ENCODE measurements at regions not wholly inside any gene's neighbourhood (a gene's known extent, or its start where the extent isn't known, plus 50 kb on each side); places are given as distances from the start of the nearest gene placed in this dataset.

GRCh38 chr10:9294132-9294663, 1239.7 kb downstream of the GATA3 start (continued):
- TF ChIP-seq CTCF (IDR thresholded peaks at IDR 0.05; ENCODE audit: low read depth, low read length, missing input control): no peak

GRCh38 chr10:9294865-9295264, 1240.4 kb downstream of the GATA3 start:
- 54% methylated on average over 1 of the region's 1 CpG for WGBS
- H3K4me1 ChIP-seq (ENCODE audit: control insufficient read depth in 4 of 4, insufficient read depth in 4 of 4, low read length in 3 of 4): peaks cover 0 to 3% (median 0%) of the 10 kb centered on the region in 4 donors
- no peaks in the 10 kb centered on the region for H3K9me3 ChIP-seq (ENCODE audit: control insufficient read depth in 4 of 4, low read length in 3 of 4)
- no peaks in the 10 kb centered on the region for H3K27me3 ChIP-seq (ENCODE audit: control insufficient read depth in 4 of 4, insufficient read depth in 4 of 4, low read length in 3 of 4)
- TF ChIP-seq RAD21 (IDR thresholded peaks at IDR 0.05) (no peak), SP1 (IDR thresholded peaks at IDR 0.05) (no peak), FOXA1 (IDR thresholded peaks at IDR 0.05) (no peak), GABPA (IDR thresholded peaks at IDR 0.05 in 1 of 2, conservative IDR thresholded peaks at IDR 0.05 in 1 of 2) (no peak), NR2F2 (IDR thresholded peaks at IDR 0.05) (no peak), TAF1 (conservative IDR thresholded peaks at IDR 0.05) (no peak), HNF4G (IDR thresholded peaks at IDR 0.05) (no peak), EGR1 (IDR thresholded peaks at IDR 0.05; ENCODE audit: low read depth in 2 of 2) (no peak), ZBTB33 (IDR thresholded peaks at IDR 0.05) (no peak), RXRA (IDR thresholded peaks at IDR 0.05) (no peak), JUND (IDR thresholded peaks at IDR 0.05) (no peak), MAX (IDR thresholded peaks at IDR 0.05) (no peak), ATF3 (IDR thresholded peaks at IDR 0.05) (no peak)
- H3K36me3 ChIP-seq (ENCODE audit: control insufficient read depth in 4 of 4, insufficient read depth in 3 of 4, low read depth in 1 of 4, low read length in 3 of 4): no peaks in the 10 kb centered on the region
- H3K9ac ChIP-seq (ENCODE audit: low read depth in 1 of 2, low read length in 2 of 2): no peak overlapping the region
- no peak overlapping the region for H3K27ac ChIP-seq (ENCODE audit: low read depth in 1 of 2, low read length in 2 of 2)
- no peak for DNase-seq (ENCODE audit: low spot score)
- no peak overlapping the region for H3K4me3 ChIP-seq (ENCODE audit: low read depth in 1 of 3, low read length in 3 of 3)

GRCh38 chr10:9296190-9296589, 1241.7 kb downstream of the GATA3 start:
- H3K9ac ChIP-seq (ENCODE audit: low read depth in 1 of 2, low read length in 2 of 2): no peak overlapping the region
- DNase-seq (ENCODE audit: low spot score): no peak
- TF ChIP-seq RAD21 (IDR thresholded peaks at IDR 0.05) (no peak), RXRA (IDR thresholded peaks at IDR 0.05) (no peak), NR2F2 (IDR thresholded peaks at IDR 0.05) (no peak), GABPA (IDR thresholded peaks at IDR 0.05 in 1 of 2, conservative IDR thresholded peaks at IDR 0.05 in 1 of 2) (no peak), HNF4A (conservative IDR thresholded peaks at IDR 0.05) (no peak), HNF4G (IDR thresholded peaks at IDR 0.05) (no peak), TAF1 (conservative IDR thresholded peaks at IDR 0.05) (no peak), REST (IDR thresholded peaks at IDR 0.05) (no peak), YY1 (IDR thresholded peaks at IDR 0.05) (no peak), ATF3 (IDR thresholded peaks at IDR 0.05) (no peak), FOXA2 (IDR thresholded peaks at IDR 0.05) (no peak), FOXA1 (IDR thresholded peaks at IDR 0.05) (no peak), SP1 (IDR thresholded peaks at IDR 0.05) (no peak)
- peaks cover 0 to 3% (median 0%) of the 10 kb centered on the region in 4 donors for H3K4me1 ChIP-seq (ENCODE audit: control insufficient read depth in 4 of 4, insufficient read depth in 4 of 4, low read length in 3 of 4)
- H3K9me3 ChIP-seq (ENCODE audit: control insufficient read depth in 4 of 4, low read length in 3 of 4): no peaks in the 10 kb centered on the region
- no peaks in the 10 kb centered on the region for H3K27me3 ChIP-seq (ENCODE audit: control insufficient read depth in 4 of 4, insufficient read depth in 4 of 4, low read length in 3 of 4)
- WGBS: 87% methylated on average over 4 of the region's 4 CpGs
- H3K4me3 ChIP-seq (ENCODE audit: low read depth in 1 of 3, low read length in 3 of 3): no peak overlapping the region
- no peak overlapping the region for H3K27ac ChIP-seq (ENCODE audit: low read depth in 1 of 2, low read length in 2 of 2)
- no peaks in the 10 kb centered on the region for H3K36me3 ChIP-seq (ENCODE audit: control insufficient read depth in 4 of 4, insufficient read depth in 3 of 4, low read depth in 1 of 4, low read length in 3 of 4)
